ENCODE measurements at regions not wholly inside any gene's neighbourhood (a gene's known extent, or its start where the extent isn't known, plus 50 kb on each side); places are given as distances from the start of the nearest gene placed in this dataset.
"Not testable (repeated sequence)": the region's sequence is repeated elsewhere in the genome, so short reads cannot be mapped to it uniquely, and the experiment has no call there.

GRCh38 chr3:126287171-126287535 is 70.1 kb downstream of the KLF15 start:
- DNase-seq (ENCODE audit: extremely low read depth, low read depth) = no peak
- TF ChIP-seq, protein P1, sequence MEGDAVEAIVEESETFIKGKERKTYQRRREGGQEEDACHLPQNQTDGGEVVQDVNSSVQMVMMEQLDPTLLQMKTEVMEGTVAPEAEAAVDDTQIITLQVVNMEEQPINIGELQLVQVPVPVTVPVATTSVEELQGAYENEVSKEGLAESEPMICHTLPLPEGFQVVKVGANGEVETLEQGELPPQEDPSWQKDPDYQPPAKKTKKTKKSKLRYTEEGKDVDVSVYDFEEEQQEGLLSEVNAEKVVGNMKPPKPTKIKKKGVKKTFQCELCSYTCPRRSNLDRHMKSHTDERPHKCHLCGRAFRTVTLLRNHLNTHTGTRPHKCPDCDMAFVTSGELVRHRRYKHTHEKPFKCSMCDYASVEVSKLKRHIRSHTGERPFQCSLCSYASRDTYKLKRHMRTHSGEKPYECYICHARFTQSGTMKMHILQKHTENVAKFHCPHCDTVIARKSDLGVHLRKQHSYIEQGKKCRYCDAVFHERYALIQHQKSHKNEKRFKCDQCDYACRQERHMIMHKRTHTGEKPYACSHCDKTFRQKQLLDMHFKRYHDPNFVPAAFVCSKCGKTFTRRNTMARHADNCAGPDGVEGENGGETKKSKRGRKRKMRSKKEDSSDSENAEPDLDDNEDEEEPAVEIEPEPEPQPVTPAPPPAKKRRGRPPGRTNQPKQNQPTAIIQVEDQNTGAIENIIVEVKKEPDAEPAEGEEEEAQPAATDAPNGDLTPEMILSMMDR (IDR thresholded peaks at IDR 0.05; ENCODE audit: low read depth, low read length) = no peak

DNA sequence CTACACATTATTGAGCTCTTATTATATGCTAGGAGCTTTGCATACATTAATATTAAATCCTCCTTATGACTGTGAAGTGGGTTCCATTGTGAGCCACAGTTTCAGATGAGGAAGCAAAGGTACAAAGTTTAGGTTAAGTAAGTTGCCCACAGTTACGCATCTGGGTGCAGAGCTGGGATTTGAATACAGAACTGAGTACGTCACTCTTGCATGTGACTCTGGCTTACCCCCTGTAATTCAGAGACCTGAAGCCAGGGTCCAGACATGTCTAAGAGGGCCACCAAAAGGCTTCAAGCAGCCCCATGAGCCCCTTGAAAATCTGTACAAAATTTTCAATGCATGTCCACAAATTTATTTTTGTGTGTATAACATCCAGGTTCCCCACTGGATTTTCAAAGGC is 71.8 kb downstream of the KLF15 start:
- DNase-seq (ENCODE audit: extremely low read depth, low read depth) = no peak
- TF ChIP-seq, protein P1 (IDR thresholded peaks at IDR 0.05; ENCODE audit: low read depth, low read length) = no peak

GRCh38 chr3:126284258-126284904 is 72.8 kb downstream of the KLF15 start:
- TF ChIP-seq, protein P1 (IDR thresholded peaks at IDR 0.05; ENCODE audit: low read depth, low read length) = no peak
- DNase-seq (ENCODE audit: extremely low read depth, low read depth) = no peak

- DNase-seq (ENCODE audit: extremely low read depth, low read depth) = not testable (repeated sequence)
These were observed 73.6 kb downstream of the KLF15 start for GRCh38 chr3:126283651-126284050.

- TF ChIP-seq, protein P1 (IDR thresholded peaks at IDR 0.05; ENCODE audit: low read depth, low read length) = no peak
These were observed 77.4 kb downstream of the KLF15 start for GRCh38 chr3:126279853-126280252.

GRCh38 chr3:126277629-126278378 is 79.4 kb downstream of the KLF15 start:
- TF ChIP-seq, protein P1 (IDR thresholded peaks at IDR 0.05; ENCODE audit: low read depth, low read length) = no peak
- no peak for DNase-seq (ENCODE audit: extremely low read depth, low read depth)

More at GRCh38 chr3:126279853-126280252, 77.4 kb downstream of the KLF15 start:
- DNase-seq (ENCODE audit: extremely low read depth, low read depth) = no peak

- no peak for DNase-seq (ENCODE audit: extremely low read depth, low read depth)
- TF ChIP-seq, protein P1 (IDR thresholded peaks at IDR 0.05; ENCODE audit: low read depth, low read length) = no peak
These were observed 81.6 kb downstream of the KLF15 start for GRCh38 chr3:126275620-126275904.
